Gastroesophageal sphincter (tissue), 4 donors: ENCODE measurements at regions not wholly inside any gene's neighbourhood (a gene's known extent, or its start where the extent isn't known, plus 50 kb on each side); places are given as distances from the start of the nearest gene placed in this dataset.

Experiments
- ATAC-seq: fragments of 150-250 bp; one replicate; pipeline ENCODE4 v1.9.1; 2016; ENCODE audit warnings: mild to moderate bottlenecking, moderate library complexity
- H3K27ac ChIP-seq, 4 donors: fragments of 200-600 bp; sonication (generic) in 3 of 4; 1 replicate in 3 of 4; 2 replicates in 1 of 4; pipeline ENCODE4 v1.5.1; 2016 to 2019
- H3K27me3 ChIP-seq: fragments of 200-600 bp; sonication (generic); one replicate; pipeline ENCODE4 v1.5.1; 2019
- H3K36me3 ChIP-seq, 2 donors: fragments of 200-600 bp; sonication (generic); one replicate each; pipeline ENCODE4 v1.5.1; 2019; ENCODE audit warnings: control low read depth in 1 of 2
- H3K4me1 ChIP-seq, 3 donors: fragments of 200-600 bp; sonication (generic); 1 replicate in 2 of 3; 2 replicates in 1 of 3; pipeline ENCODE4 v1.5.1; 2016 to 2019; ENCODE audit warnings: control low read depth in 2 of 3
- H3K4me3 ChIP-seq, 2 donors: fragments of 200-600 bp; sonication (generic); one replicate each; pipeline ENCODE4 v1.5.1; 2019; ENCODE audit warnings: mild to moderate bottlenecking in 1 of 2, moderate library complexity in 1 of 2
- H3K9me3 ChIP-seq, 3 donors: fragments of 200-600 bp; sonication (generic); one replicate each; pipeline ENCODE4 v1.5.1; 2017 to 2019; ENCODE audit warnings: control low read depth in 2 of 3
- EP300 ChIP-seq: sonication (generic); formaldehyde crosslinking; IDR thresholded peaks from one replicate; pipeline ENCODE4 v1.6.1; 2017; ENCODE audit warnings: antibody characterized with exemption, mild to moderate bottlenecking
- POLR2A ChIP-seq, 2 donors: fragments of 450-650 bp; IDR thresholded peaks; one replicate each; pipeline ENCODE4 v1.6.1; 2017; ENCODE audit warnings: antibody characterized with exemption in 2 of 2, mild to moderate bottlenecking in 2 of 2, moderate library complexity in 1 of 2
- POLR2AphosphoS5 ChIP-seq: sonication (generic); formaldehyde crosslinking; IDR thresholded peaks from one replicate; pipeline ENCODE4 v1.6.1; 2017; ENCODE audit warnings: antibody characterized with exemption
- WGBS, 2 donors: methylation state at CpG; one replicate each; pipeline ENCODE4 v1.1.5; 2018; ENCODE audit warnings: low coverage in 1 of 2; 5-methylcytosine and 5-hydroxymethylcytosine counted together
- TF ChIP-seq, protein P1 (sequence below), 4 experiments: fragments of 200-600 bp in 2 of 4; fragments of 450-650 bp in 2 of 4; sonication (generic) in 1 of 4; IDR thresholded peaks; one replicate each; pipeline ENCODE4 v1.5.1; 2017 to 2019; ENCODE audit warnings: antibody characterized with exemption in 4 of 4, mild to moderate bottlenecking in 2 of 4, moderate library complexity in 2 of 4

DNA sequence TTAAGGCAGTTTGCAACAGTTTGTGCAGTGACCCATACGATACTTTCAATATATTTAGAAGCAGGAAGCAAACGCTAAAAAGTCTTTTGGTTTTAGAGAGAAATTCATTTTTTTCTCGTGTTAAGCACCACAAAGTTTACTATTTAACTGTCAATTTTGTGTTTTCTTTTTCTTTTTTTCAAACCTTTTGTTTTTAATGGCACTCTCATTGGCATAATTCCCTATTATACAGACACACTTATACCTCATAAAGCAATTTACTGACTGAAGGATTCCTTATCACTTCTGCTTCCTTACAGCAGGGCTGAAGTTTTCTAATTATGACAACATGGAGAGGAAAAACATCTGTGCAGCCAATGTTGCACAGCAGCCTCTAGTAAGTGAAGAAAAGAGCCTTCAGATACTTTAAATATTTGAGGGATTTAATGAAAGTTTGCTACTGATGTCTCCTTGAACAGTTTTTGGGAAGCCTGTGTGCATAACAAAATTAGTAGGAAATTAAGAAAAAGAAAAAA, 2191.2 kb downstream of the LRRC4C start:
- H3K27ac ChIP-seq = no peak overlapping the region
- no peaks in the 10 kb centered on the region for H3K9me3 ChIP-seq
- 21 to 27% methylated on average over 3 of the region's 3 CpGs for WGBS, 2 donors
- no peak overlapping the region for H3K4me3 ChIP-seq
- no peaks in the 10 kb centered on the region for H3K36me3 ChIP-seq
- no peaks in the 10 kb centered on the region for H3K4me1 ChIP-seq
- TF ChIP-seq EP300 = no peak
- no peak for ATAC-seq
- H3K27me3 ChIP-seq = no peaks in the 10 kb centered on the region

DNA sequence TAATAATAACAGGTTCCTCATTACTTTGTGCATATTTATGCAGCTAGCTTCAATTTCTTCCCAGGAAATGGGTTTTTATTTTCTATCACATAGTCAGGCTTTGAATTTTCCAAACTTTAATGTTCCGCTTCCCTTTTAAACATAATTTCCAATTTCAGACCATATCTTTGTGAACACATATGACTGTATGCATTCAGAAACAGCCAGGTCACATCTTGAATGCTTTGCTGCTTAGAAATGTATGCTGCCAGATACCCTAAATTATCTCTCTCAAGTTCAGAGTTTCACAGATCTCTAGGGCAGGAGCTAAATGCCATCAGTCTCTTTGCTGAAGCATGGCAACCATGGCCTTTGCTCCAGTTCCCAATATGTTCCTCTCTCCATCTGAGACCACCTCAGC, 2203.8 kb downstream of the LRRC4C start:
- no peak for ATAC-seq
- no peaks in the 10 kb centered on the region for H3K36me3 ChIP-seq
- no peaks in the 10 kb centered on the region for H3K27me3 ChIP-seq
- 100% methylated on average over 1 of the region's 1 CpG for WGBS, 2 donors
- H3K27ac ChIP-seq = no peak overlapping the region
- H3K9me3 ChIP-seq = peaks cover 0 to 29% (median 0%) of the 10 kb centered on the region in 3 donors
- no peak for TF ChIP-seq EP300
- TF ChIP-seq POLR2A (IDR thresholded peaks at IDR 0.05) = no peak
- no peak for TF ChIP-seq POLR2AphosphoS5
- TF ChIP-seq, protein P1, sequence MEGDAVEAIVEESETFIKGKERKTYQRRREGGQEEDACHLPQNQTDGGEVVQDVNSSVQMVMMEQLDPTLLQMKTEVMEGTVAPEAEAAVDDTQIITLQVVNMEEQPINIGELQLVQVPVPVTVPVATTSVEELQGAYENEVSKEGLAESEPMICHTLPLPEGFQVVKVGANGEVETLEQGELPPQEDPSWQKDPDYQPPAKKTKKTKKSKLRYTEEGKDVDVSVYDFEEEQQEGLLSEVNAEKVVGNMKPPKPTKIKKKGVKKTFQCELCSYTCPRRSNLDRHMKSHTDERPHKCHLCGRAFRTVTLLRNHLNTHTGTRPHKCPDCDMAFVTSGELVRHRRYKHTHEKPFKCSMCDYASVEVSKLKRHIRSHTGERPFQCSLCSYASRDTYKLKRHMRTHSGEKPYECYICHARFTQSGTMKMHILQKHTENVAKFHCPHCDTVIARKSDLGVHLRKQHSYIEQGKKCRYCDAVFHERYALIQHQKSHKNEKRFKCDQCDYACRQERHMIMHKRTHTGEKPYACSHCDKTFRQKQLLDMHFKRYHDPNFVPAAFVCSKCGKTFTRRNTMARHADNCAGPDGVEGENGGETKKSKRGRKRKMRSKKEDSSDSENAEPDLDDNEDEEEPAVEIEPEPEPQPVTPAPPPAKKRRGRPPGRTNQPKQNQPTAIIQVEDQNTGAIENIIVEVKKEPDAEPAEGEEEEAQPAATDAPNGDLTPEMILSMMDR (IDR thresholded peaks at IDR 0.05) = no peak
- no peaks in the 10 kb centered on the region for H3K4me1 ChIP-seq
- no peak overlapping the region for H3K4me3 ChIP-seq

DNA sequence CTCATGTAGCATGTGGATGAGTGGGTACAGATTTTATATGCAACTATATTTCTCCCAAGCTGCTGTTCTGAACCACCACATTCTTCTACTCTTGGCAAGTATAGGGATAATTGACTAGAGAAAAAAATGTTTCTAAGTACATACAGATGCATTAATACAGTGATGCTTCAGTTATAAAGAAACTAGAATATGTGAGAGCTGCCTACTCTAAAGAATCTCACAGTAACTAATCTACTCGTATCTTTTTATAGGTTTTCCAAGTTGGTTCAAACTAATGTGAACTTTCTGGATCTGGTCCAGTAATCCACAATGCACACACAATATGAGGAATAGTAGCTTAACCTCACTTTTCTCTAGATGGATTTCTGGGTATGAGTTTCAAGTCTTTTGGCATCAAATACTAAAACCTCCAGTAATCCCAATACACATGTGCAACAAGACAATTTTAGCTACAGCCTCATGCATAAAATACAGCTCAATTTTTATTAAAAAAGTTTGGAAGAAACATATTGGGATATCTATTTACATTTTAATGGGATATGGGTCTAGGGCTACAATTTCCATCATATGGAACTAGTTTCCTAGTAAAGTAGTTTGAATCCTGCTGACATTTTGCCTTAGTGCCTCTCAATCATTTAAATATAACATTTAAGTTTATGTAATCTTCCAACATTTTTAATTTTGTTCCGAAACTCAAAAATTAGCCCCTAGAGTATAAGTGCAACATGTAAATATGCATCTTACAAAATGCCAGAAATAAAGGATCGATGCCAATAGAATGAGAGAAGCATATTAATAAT, 2209.7 kb downstream of the LRRC4C start:
- Histone ChIP-seq H3K4me1 (no peaks in the 10 kb centered on the region), H3K27ac (no peak overlapping the region), H3K27me3 (no peaks in the 10 kb centered on the region), H3K9me3 (peaks cover 0 to 3% (median 0%) of the 10 kb centered on the region in 3 donors), H3K4me3 (no peak overlapping the region), H3K36me3 (no peaks in the 10 kb centered on the region)
- ATAC-seq = no peak
- TF ChIP-seq POLR2A (IDR thresholded peaks at IDR 0.05) (no peak), POLR2AphosphoS5 (no peak), EP300 (no peak)
- TF ChIP-seq, protein P1 (IDR thresholded peaks at IDR 0.05) = no peak
- 39 to 70% methylated on average over 3 of the region's 3 CpGs for WGBS, 2 donors

DNA sequence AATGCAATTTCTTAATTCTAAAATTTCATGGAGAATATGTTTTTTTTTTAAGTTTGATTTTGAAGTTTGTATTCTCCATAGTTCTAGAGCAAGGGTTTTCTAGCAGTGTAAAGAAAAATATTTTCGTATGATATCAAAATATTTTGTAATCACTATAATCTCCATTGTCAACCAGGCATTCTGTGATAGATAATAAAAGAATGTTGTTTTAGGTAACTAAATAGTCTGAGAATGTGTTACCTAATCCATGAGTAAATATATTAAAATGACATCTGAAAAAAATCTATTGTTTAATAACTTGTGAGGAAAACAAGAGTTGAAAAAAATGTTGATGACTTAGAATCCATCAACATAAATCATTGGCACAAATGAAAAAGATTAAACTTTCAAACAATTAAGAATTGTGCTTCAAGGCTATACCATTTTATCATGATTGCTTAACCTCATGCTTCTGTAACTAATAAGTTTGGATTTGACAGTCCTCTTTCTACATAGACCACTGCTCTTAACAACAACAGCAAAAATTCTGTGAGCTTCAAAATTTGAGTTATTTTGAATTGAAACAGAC, 2211.8 kb downstream of the LRRC4C start:
- H3K27me3 ChIP-seq = no peaks in the 10 kb centered on the region
- no peaks in the 10 kb centered on the region for H3K4me1 ChIP-seq
- no peaks in the 10 kb centered on the region for H3K36me3 ChIP-seq
- no peak for ATAC-seq
- H3K27ac ChIP-seq = no peak overlapping the region
- TF ChIP-seq, protein P1 (IDR thresholded peaks at IDR 0.05) = no peak
- TF ChIP-seq POLR2A (IDR thresholded peaks at IDR 0.05) (no peak), EP300 (no peak), POLR2AphosphoS5 (no peak)
- no peaks in the 10 kb centered on the region for H3K9me3 ChIP-seq
- WGBS, 2 donors = 78 to 91% methylated on average over 1 of the region's 1 CpG
- no peak overlapping the region for H3K4me3 ChIP-seq

DNA sequence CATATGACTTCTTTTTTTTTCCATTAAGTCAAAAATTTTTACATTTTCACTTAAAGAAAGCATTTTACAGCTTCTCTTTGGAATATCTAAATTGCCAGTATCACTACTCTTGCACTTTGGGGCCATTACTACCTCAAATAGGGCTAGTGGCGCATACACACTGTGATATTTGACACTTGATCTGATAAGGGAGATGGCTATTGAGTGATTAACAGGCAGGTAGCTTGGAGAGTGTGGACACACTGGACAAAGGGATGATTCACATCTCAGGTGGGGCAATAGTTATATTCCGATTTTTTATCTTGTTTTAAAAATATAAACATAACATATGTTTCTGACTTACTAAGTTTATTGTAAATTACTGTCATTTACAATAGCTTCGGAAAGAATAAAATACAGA, 2219.9 kb downstream of the LRRC4C start:
- 65 to 84% methylated on average over 3 of the region's 3 CpGs for WGBS, 2 donors
- no peaks in the 10 kb centered on the region for H3K27me3 ChIP-seq

More for the DNA sequence above, 2219.9 kb downstream of the LRRC4C start:
- H3K27ac ChIP-seq = no peak overlapping the region
- H3K36me3 ChIP-seq = no peaks in the 10 kb centered on the region
- ATAC-seq = no peak
- peaks cover 0 to 1% (median 0%) of the 10 kb centered on the region in 3 donors for H3K9me3 ChIP-seq
- no peaks in the 10 kb centered on the region for H3K4me1 ChIP-seq
- TF ChIP-seq EP300 (no peak), POLR2AphosphoS5 (no peak), POLR2A (IDR thresholded peaks at IDR 0.05) (no peak)
- TF ChIP-seq, protein P1 (IDR thresholded peaks at IDR 0.05) = no peak
- no peak overlapping the region for H3K4me3 ChIP-seq
